Stimulated activated CD4-positive, alpha-beta T cell treated with anti-CD3 and anti-CD28 coated beads, Interleukin-12 subunit alpha, Interleukin-12 subunit beta, amount 100 ng/mL, for 48 hours (primary cell): ENCODE measurements at regions not wholly inside any gene's neighbourhood (a gene's known extent, or its start where the extent isn't known, plus 50 kb on each side); places are given as distances from the start of the nearest gene placed in this dataset.
"Not testable (repeated sequence)": the region's sequence is repeated elsewhere in the genome, so short reads cannot be mapped to it uniquely, and the experiment has no call there.

Experiments
- DNase-seq, 3 donors: peaks; one replicate each; pipeline ENCODE4 v3.0.0-alpha.2; 2020; ENCODE audit warnings: low read depth in 2 of 3, low spot score in 1 of 3

- no peak for DNase-seq
Measured at GRCh38 chr12:5260086-5260485, 171.8 kb upstream of the NTF3 start.

GRCh38 chr12:5260591-5261086 is 171.3 kb upstream of the NTF3 start:
- DNase-seq: no peak

GRCh38 chr12:5262450-5262849 is 169.5 kb upstream of the NTF3 start:
- no peak for DNase-seq

GRCh38 chr12:5262885-5263284 is 169.0 kb upstream of the NTF3 start:
- DNase-seq: no peak

- no peak for DNase-seq
Measured at GRCh38 chr12:5264006-5264405, 167.9 kb upstream of the NTF3 start.

GRCh38 chr12:5267603-5268423 is 164.1 kb upstream of the NTF3 start:
- no peak for DNase-seq

- no peak for DNase-seq
Measured at GRCh38 chr12:5268424-5269210, 163.3 kb upstream of the NTF3 start.

GRCh38 chr12:5269846-5270245 is 162.1 kb upstream of the NTF3 start:
- DNase-seq: no peak

GRCh38 chr12:5272018-5272785 is 159.7 kb upstream of the NTF3 start:
- no peak for DNase-seq

GRCh38 chr12:5273709-5274108 is 158.2 kb upstream of the NTF3 start:
- DNase-seq: no peak

GRCh38 chr12:5276327-5276880 is 155.5 kb upstream of the NTF3 start:
- no peak for DNase-seq

GRCh38 chr12:5280086-5280485 is 151.8 kb upstream of the NTF3 start:
- no peak for DNase-seq

- not testable (repeated sequence) for DNase-seq
Measured at GRCh38 chr12:5290368-5290767, 141.5 kb upstream of the NTF3 start.

GRCh38 chr12:5292651-5293050 is 139.3 kb upstream of the NTF3 start:
- no peak for DNase-seq

- DNase-seq: no peak
Measured at GRCh38 chr12:5293773-5294172, 138.1 kb upstream of the NTF3 start.

GRCh38 chr12:5294274-5295070 is 137.4 kb upstream of the NTF3 start:
- no peak for DNase-seq

GRCh38 chr12:5295151-5295550 is 136.8 kb upstream of the NTF3 start:
- DNase-seq: no peak

- no peak for DNase-seq
Measured at GRCh38 chr12:5295996-5296395, 135.9 kb upstream of the NTF3 start.

GRCh38 chr12:5301539-5301938 is 130.4 kb upstream of the NTF3 start:
- no peak for DNase-seq

- DNase-seq: no peak
Measured at GRCh38 chr12:5305425-5305824, 126.5 kb upstream of the NTF3 start.
